HEK293T (cell line): ENCODE measurements at regions not wholly inside any gene's neighbourhood (a gene's known extent, or its start where the extent isn't known, plus 50 kb on each side); places are given as distances from the start of the nearest gene placed in this dataset.

ENCODE experiments used
- ARNT ChIP-seq: fragments of 450-650 bp; IDR thresholded peaks from 2 replicates; pipeline ENCODE4 v1.6.1; 2017; ENCODE audit warnings: mild to moderate bottlenecking
- BHLHE40 ChIP-seq: fragments of 450-650 bp; IDR thresholded peaks from 2 replicates; pipeline ENCODE4 v1.6.1; 2016; ENCODE audit warnings: mild to moderate bottlenecking, moderate library complexity, borderline replicate concordance
- CTBP1 ChIP-seq: fragments of 450-650 bp; IDR thresholded peaks from 2 replicates; pipeline ENCODE4 v1.6.1; 2016; ENCODE audit warnings: borderline replicate concordance
- ELF4 ChIP-seq: fragments of 450-650 bp; IDR thresholded peaks from 2 replicates; pipeline ENCODE4 v1.6.1; 2017; ENCODE audit warnings: antibody characterized with exemption
- FOXA1 ChIP-seq: fragments of 450-650 bp; IDR thresholded peaks from 2 replicates; pipeline ENCODE4 v1.6.1; 2016; ENCODE audit warnings: mild to moderate bottlenecking
- FOXK2 ChIP-seq: fragments of 450-650 bp; IDR thresholded peaks from 2 replicates; pipeline ENCODE4 v1.6.1; 2016; ENCODE audit warnings: mild to moderate bottlenecking
- FOXM1 ChIP-seq: fragments of 450-650 bp; IDR thresholded peaks from 2 replicates; pipeline ENCODE4 v1.6.1; 2017; ENCODE audit warnings: mild to moderate bottlenecking, borderline replicate concordance
- L3MBTL2 ChIP-seq: fragments of 450-650 bp; conservative IDR thresholded peaks from 2 replicates; pipeline ENCODE4 v1.6.1; 2016; ENCODE audit warnings: mild to moderate bottlenecking
- NFRKB ChIP-seq: fragments of 450-650 bp; IDR thresholded peaks from 2 replicates; pipeline ENCODE4 v1.6.1; 2016; ENCODE audit warnings: mild to moderate bottlenecking, moderate library complexity
- SP1 ChIP-seq: fragments of 450-650 bp; IDR thresholded peaks from 2 replicates; pipeline ENCODE4 v1.6.1; 2017
- SUZ12 ChIP-seq: fragments of 450-650 bp; IDR thresholded peaks from 2 replicates; pipeline ENCODE4 v1.6.1; 2016; ENCODE audit warnings: mild to moderate bottlenecking
- TARDBP ChIP-seq: fragments of 450-650 bp; IDR thresholded peaks from 2 replicates; pipeline ENCODE4 v1.6.1; 2016
- TF ChIP-seq, protein P1 (sequence below): fragments of 450-650 bp; IDR thresholded peaks from 2 replicates; pipeline ENCODE4 v1.6.1; 2016

DNA sequence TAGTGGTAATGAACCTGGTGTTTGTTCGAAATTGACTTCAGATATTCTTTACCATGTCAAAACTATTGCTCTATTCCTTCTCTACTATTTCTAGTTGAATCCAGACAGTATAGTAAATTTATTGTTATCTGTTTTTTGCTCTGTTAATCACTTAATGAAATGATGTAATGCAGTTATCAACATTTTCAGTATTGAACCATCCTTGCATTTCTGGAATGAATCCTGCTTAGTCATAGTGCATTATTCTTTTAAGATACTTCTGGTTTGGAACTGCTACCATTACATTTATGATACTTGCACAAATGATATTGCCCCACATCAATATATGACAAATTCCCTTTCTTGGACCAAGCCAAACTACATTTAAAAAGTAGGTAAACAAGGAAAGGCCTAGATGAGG, 554.0 kb upstream of the KLF4 start:
- TF ChIP-seq SP1 = no peak
- no peak for TF ChIP-seq FOXK2
- TF ChIP-seq SUZ12 = no peak
- TF ChIP-seq FOXA1 = no peak
- no peak for TF ChIP-seq BHLHE40
- no peak for TF ChIP-seq ARNT
- TF ChIP-seq, protein P1, sequence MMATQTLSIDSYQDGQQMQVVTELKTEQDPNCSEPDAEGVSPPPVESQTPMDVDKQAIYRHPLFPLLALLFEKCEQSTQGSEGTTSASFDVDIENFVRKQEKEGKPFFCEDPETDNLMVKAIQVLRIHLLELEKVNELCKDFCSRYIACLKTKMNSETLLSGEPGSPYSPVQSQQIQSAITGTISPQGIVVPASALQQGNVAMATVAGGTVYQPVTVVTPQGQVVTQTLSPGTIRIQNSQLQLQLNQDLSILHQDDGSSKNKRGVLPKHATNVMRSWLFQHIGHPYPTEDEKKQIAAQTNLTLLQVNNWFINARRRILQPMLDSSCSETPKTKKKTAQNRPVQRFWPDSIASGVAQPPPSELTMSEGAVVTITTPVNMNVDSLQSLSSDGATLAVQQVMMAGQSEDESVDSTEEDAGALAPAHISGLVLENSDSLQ = no peak
- no peak for TF ChIP-seq ELF4
- TF ChIP-seq TARDBP = no peak
- no peak for TF ChIP-seq CTBP1
- TF ChIP-seq NFRKB = no peak
- TF ChIP-seq L3MBTL2 = no peak
- no peak for TF ChIP-seq FOXM1
